Testis (tissue), 2 donors: ENCODE measurements at regions not wholly inside any gene's neighbourhood (a gene's known extent, or its start where the extent isn't known, plus 50 kb on each side); places are given as distances from the start of the nearest gene placed in this dataset.

Source experiments
- DNase-seq: peaks from one replicate; pipeline ENCODE4 v3.0.0-alpha.2; 2019
- H3K27ac ChIP-seq, 2 donors: fragments of 200-600 bp; sonication (generic); one replicate each; pipeline ENCODE4 v1.5.1; 2019
- H3K27me3 ChIP-seq: fragments of 200-600 bp; sonication (generic); one replicate; pipeline ENCODE4 v1.5.1; 2019
- H3K36me3 ChIP-seq: fragments of 200-600 bp; sonication (generic); one replicate; pipeline ENCODE4 v1.5.1; 2017; ENCODE audit warnings: low read depth; ENCODE audit errors: missing control alignments
- H3K4me1 ChIP-seq: fragments of 200-600 bp; sonication (generic); one replicate; pipeline ENCODE4 v1.5.1; 2019
- H3K4me3 ChIP-seq, 2 donors: fragments of 200-600 bp; sonication (generic); one replicate each; pipeline ENCODE4 v1.5.1; 2017 to 2019
- H3K9me3 ChIP-seq: fragments of 200-600 bp; sonication (generic); one replicate; pipeline ENCODE4 v1.5.1; 2017
- POLR2A ChIP-seq: fragments of 450-650 bp; IDR thresholded peaks from one replicate; pipeline ENCODE4 v1.6.1; 2017; ENCODE audit warnings: antibody characterized with exemption, mild to moderate bottlenecking, moderate library complexity
- WGBS, 2 donors: methylation state at CpG; one replicate each; pipeline ENCODE4 v1.1.5; 2018; 5-methylcytosine and 5-hydroxymethylcytosine counted together
- intact Hi-C: fragments of 100-400 bp; cut with DNase I; formaldehyde crosslinking; loops from one replicate; pipeline ENCODE4 v1.15.1; 2023; ENCODE audit warnings: low total_unique reads
- TF ChIP-seq, protein P1 (sequence below), 3 experiments: fragments of 450-650 bp in 2 of 3; fragments of 200-600 bp in 1 of 3; sonication (generic) in 1 of 3; IDR thresholded peaks; one replicate each; pipeline ENCODE4 v1.5.1; 2016 to 2019; ENCODE audit warnings: antibody characterized with exemption in 3 of 3, mild to moderate bottlenecking in 2 of 3, moderate library complexity in 1 of 3

DNA sequence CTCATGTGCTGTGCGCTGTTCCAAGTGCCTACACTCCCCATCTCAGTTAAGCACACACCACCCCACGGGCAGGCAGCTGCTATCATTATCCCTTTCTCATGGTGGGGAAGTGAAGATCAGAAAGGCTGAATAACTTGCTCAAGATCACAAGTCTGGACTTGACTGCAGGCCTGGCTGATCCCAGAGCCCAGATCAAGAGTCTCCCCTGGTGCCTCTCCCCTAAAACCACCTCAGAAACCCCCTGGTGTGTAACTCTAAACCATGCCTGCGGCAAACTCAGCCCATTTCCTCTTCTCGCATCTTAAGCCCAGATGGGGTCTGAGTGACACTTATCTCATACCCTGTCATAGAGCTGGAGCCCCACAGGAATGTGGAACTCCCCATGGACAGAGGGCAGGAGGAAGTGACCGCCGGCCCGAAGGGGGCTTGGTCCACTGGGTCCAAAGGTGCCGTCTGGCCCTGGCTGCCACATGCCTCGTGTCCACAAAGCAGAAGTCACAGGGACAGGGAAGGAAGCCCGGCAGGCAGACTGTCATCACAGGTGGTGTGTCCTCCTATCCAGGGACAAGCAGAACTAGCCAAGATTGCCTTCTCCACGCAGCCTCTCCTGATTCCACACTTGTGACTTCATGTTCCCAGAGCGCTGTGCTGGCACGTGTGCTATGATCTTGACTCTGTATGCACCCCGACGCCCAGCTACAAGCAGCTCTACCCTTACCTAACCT is 92.1 kb downstream of the SYF2 start:
- H3K36me3 ChIP-seq = no peaks in the 10 kb centered on the region
- intact Hi-C loops = no loop called here
- H3K4me3 ChIP-seq = no peak overlapping the region
- H3K27me3 ChIP-seq = no peaks in the 10 kb centered on the region
- no peaks in the 10 kb centered on the region for H3K4me1 ChIP-seq
- 66 to 75% methylated on average over 15 of the region's 15 CpGs for WGBS, 2 donors
- no peak for TF ChIP-seq POLR2A
- TF ChIP-seq, protein P1, sequence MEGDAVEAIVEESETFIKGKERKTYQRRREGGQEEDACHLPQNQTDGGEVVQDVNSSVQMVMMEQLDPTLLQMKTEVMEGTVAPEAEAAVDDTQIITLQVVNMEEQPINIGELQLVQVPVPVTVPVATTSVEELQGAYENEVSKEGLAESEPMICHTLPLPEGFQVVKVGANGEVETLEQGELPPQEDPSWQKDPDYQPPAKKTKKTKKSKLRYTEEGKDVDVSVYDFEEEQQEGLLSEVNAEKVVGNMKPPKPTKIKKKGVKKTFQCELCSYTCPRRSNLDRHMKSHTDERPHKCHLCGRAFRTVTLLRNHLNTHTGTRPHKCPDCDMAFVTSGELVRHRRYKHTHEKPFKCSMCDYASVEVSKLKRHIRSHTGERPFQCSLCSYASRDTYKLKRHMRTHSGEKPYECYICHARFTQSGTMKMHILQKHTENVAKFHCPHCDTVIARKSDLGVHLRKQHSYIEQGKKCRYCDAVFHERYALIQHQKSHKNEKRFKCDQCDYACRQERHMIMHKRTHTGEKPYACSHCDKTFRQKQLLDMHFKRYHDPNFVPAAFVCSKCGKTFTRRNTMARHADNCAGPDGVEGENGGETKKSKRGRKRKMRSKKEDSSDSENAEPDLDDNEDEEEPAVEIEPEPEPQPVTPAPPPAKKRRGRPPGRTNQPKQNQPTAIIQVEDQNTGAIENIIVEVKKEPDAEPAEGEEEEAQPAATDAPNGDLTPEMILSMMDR (IDR thresholded peaks at IDR 0.05) = no peak
- no peaks in the 10 kb centered on the region for H3K9me3 ChIP-seq
- no peak for DNase-seq
- no peak overlapping the region for H3K27ac ChIP-seq

DNA sequence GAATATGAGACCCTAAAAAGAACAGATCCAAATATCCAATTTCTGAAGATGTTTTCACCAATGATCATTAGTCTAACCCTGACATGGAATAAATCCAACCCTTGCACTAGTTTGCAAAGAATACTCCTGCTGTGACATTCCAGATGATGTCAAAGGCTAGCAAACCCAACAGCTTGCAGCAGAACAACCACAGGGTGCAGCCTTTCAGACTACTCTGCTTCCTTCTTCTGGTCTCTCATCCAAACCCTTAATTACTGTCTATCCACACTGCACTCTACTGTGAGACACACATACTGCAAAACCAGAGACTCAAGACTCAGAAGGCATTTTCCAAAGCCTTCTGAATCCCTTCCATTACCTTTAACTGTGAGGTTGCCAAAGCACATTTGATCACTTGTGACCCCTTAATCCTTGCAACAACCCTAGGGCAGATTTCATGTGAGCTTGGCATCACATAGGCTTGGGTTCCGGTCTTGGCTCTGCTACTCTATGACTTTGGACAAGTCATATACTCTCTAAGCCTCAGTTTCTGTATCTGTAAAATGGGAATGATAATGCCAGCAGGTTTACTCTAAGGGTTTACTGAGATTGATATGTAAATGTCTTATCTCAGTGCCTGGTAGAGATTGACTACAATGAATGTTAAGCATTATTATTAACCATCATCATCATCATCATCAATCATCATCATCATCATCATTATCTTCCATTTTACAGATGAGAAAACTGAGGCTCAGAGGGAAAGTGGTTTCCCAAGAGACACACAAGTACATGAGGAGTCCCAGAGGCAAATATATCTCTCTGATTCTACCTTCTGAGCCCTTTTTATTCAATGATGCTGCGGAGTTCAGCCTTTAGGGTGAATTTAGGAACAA is 94.5 kb downstream of the SYF2 start:
- Histone ChIP-seq H3K27me3 (no peaks in the 10 kb centered on the region), H3K27ac (no peak overlapping the region), H3K36me3 (no peaks in the 10 kb centered on the region), H3K9me3 (no peaks in the 10 kb centered on the region), H3K4me1 (no peaks in the 10 kb centered on the region), H3K4me3 (no peak overlapping the region)
- WGBS, 2 donors = 95 to 96% methylated on average over 2 of the region's 2 CpGs
- TF ChIP-seq POLR2A = no peak
- TF ChIP-seq, protein P1 (IDR thresholded peaks at IDR 0.05) = no peak
- no peak for DNase-seq
- intact Hi-C loops = no loop called here

DNA sequence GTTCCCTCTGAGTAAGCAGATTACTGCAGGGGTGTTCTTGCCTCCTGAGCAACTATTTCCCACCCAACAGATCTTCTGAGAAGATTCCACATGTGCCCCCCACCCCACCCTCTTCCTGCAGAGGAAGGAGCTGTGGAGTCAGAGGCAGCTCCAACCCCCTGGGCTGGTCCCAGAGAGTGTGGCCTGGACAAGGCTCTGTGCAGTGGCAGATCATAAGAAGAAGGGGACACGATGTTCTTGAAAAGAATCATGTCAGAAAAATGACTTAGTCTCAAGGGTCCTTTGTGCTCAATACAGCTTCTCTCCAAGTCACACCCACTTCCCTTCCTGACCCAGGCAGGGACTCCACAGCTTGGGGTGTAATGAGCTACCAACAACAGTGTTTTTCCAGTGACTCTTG is 95.2 kb downstream of the SYF2 start:
- WGBS, 2 donors = 33 to 62% methylated on average over 1 of the region's 1 CpG
- intact Hi-C loops = no loop called here
- Histone ChIP-seq H3K4me1 (no peaks in the 10 kb centered on the region), H3K4me3 (no peak overlapping the region), H3K27ac (no peak overlapping the region), H3K36me3 (no peaks in the 10 kb centered on the region), H3K27me3 (no peaks in the 10 kb centered on the region), H3K9me3 (no peaks in the 10 kb centered on the region)
- no peak for TF ChIP-seq POLR2A
- TF ChIP-seq, protein P1 (IDR thresholded peaks at IDR 0.05) = no peak
- DNase-seq = no peak

DNA sequence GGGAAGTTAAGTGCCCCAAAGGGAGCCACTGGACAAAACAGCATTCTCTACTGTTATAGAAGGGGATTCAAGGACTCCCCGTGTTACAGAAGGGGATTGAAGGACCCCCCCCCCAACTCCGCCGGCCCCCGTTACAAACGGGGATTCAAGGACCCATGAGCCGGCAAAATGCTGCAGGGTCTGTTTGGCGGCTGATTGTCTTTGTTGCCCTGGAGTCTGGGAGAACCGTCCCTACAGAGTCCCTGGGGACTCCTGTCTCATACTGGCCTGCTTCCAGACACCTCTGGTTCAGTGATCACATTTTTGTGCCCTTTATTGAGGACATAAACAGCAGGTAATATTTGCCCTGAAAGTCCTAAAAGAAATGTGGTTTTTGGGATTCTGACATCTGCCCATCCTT is 96.4 kb downstream of the SYF2 start:
- no peak for DNase-seq
- WGBS, 2 donors = 75 to 88% methylated on average over 8 of the region's 8 CpGs
- intact Hi-C loops = no loop called here

More for the DNA sequence above, 96.4 kb downstream of the SYF2 start:
- H3K4me1 ChIP-seq = no peaks in the 10 kb centered on the region
- H3K36me3 ChIP-seq = no peaks in the 10 kb centered on the region
- TF ChIP-seq, protein P1 (IDR thresholded peaks at IDR 0.05) = no peak
- no peak for TF ChIP-seq POLR2A
- no peak overlapping the region for H3K27ac ChIP-seq
- no peaks in the 10 kb centered on the region for H3K9me3 ChIP-seq
- no peak overlapping the region for H3K4me3 ChIP-seq
- H3K27me3 ChIP-seq = no peaks in the 10 kb centered on the region
